ENCODE measurements at regions not wholly inside any gene's neighbourhood (a gene's known extent, or its start where the extent isn't known, plus 50 kb on each side); places are given as distances from the start of the nearest gene placed in this dataset. TPM values are rescaled to one million over a fixed set of nuclear protein-coding genes. Genes with fewer than 3 reads are reported as not detected.

GRCh38 chr2:14547830-14548229 lies 84.7 kb upstream of the LRATD1 start:
- DNase-seq = no peak

- DNase-seq = no peak
These were observed 81.9 kb upstream of the LRATD1 start for GRCh38 chr2:14550658-14551057.

- no peak for DNase-seq
These were observed 81.4 kb upstream of the LRATD1 start for GRCh38 chr2:14551069-14551468.

GRCh38 chr2:14552286-14552685 lies 80.2 kb upstream of the LRATD1 start:
- no peak for DNase-seq

GRCh38 chr2:14552818-14553217 lies 79.7 kb upstream of the LRATD1 start:
- no peak for DNase-seq

- DNase-seq = no peak
These were observed 77.5 kb upstream of the LRATD1 start for GRCh38 chr2:14554849-14555545.

- DNase-seq = no peak
These were observed 75.4 kb upstream of the LRATD1 start for GRCh38 chr2:14557111-14557510.

GRCh38 chr2:14557916-14558315 lies 74.6 kb upstream of the LRATD1 start:
- no peak for DNase-seq

- no peak for DNase-seq
These were observed 74.1 kb upstream of the LRATD1 start for GRCh38 chr2:14558335-14558919.

GRCh38 chr2:14560716-14561115 lies 71.8 kb upstream of the LRATD1 start:
- no peak for DNase-seq

GRCh38 chr2:14563324-14563723 lies 69.2 kb upstream of the LRATD1 start:
- no peak for DNase-seq

- no peak for DNase-seq
These were observed 66.9 kb upstream of the LRATD1 start for GRCh38 chr2:14565666-14566065.

- DNase-seq = no peak
These were observed 65.0 kb upstream of the LRATD1 start for GRCh38 chr2:14567561-14567960.

- no peak for DNase-seq
These were observed 63.2 kb upstream of the LRATD1 start for GRCh38 chr2:14569294-14569693.

GRCh38 chr2:14572633-14573032 lies 59.9 kb upstream of the LRATD1 start:
- no peak for DNase-seq

GRCh38 chr2:14577843-14578242 lies 54.7 kb upstream of the LRATD1 start:
- no peak for DNase-seq

Small RNA genes lying in the stretch of these regions (small RNA-seq; reads per million reads assigned to genes)
- gene RF00017 (not detected), gene RNU6-1288P (not detected)
